HepG2 (cell line): ENCODE measurements at regions not wholly inside any gene's neighbourhood (a gene's known extent, or its start where the extent isn't known, plus 50 kb on each side); places are given as distances from the start of the nearest gene placed in this dataset.

Experiments
- ATAC-seq: fragments of 200-7000 bp; cut with Tn5 transposase; 3 replicates; pipeline ENCODE4 v1.9.1; 2020; ENCODE audit warnings: mild to moderate bottlenecking, moderate library complexity
- BruUV-seq: library from RNA; stranded (reverse); fragments of 400-500 nt; replicated peaks from 2 replicates; lab custom pipeline; 2021; lab: Mats Ljungman, UMichigan
- CTCF ChIA-PET: fragments of 300-600 bp; formaldehyde crosslinking; extraction: SDS; loops from one replicate; lab custom pipeline; 2021; ENCODE audit warnings: low total read pairs, inconsistent platforms, low intra/inter-chr PET ratio; lab: Yijun Ruan, JAX
- POLR2A ChIA-PET: fragments of 350-600 bp; sonication (Branson Sonifier 250); formaldehyde crosslinking; loops from one replicate; lab custom pipeline; 2020; ENCODE audit warnings: antibody characterized with exemption, inconsistent platforms; lab: Yijun Ruan, JAX
- DNase-seq: peaks from one replicate; pipeline ENCODE4 v3.0.0-alpha.2; 2015; ENCODE audit warnings: low spot score
- FAIRE-seq: peaks from 3 replicates; lab custom pipeline; 2011; peaks lifted over from hg19 to GRCh38; lab: Jason Lieb, UNC
- H2AFZ ChIP-seq: one replicate; pipeline ENCODE4 v1.6.1; 2011; ENCODE audit warnings: low read length, inconsistent platforms
- H3K27ac ChIP-seq: fragments of 300-600 bp; 3 replicates; pipeline ENCODE4 v1.8.0; 2011; ENCODE audit warnings: mixed run types, mild to moderate bottlenecking, mixed read lengths, low read length, inconsistent platforms; ENCODE audit not compliant: insufficient read depth; ENCODE audit errors: extremely low read length
- H3K27me3 ChIP-seq, 2 experiments: fragments of 200-600 bp in 1 of 2; 2 replicates in 1 of 2; 3 replicates in 1 of 2; pipeline versions ENCODE4 v1.6.0 to v1.8.0; 2011; ENCODE audit warnings: low read length in 2 of 2, mild to moderate bottlenecking in 2 of 2, moderate library complexity in 2 of 2, inconsistent platforms in 1 of 2; ENCODE audit not compliant: insufficient read depth in 2 of 2, control insufficient read depth in 1 of 2
- H3K36me3 ChIP-seq, 2 experiments: fragments of 200-600 bp in 1 of 2; replicated peaks in 1 of 2; 2 replicates in 1 of 2; 3 replicates in 1 of 2; pipeline versions ENCODE4 v1.5.1 to v1.8.0; 2011; ENCODE audit warnings: low read length in 2 of 2, inconsistent platforms in 1 of 2; ENCODE audit not compliant: insufficient read depth in 2 of 2, control insufficient read depth in 1 of 2
- H3K4me1 ChIP-seq: 2 replicates; pipeline ENCODE4 v1.5.1; 2012; ENCODE audit warnings: low read length, inconsistent platforms; ENCODE audit not compliant: insufficient read depth
- H3K4me2 ChIP-seq: 2 replicates; pipeline ENCODE4 v1.6.0; 2011; ENCODE audit warnings: low read depth, low read length, inconsistent platforms
- H3K4me3 ChIP-seq, 3 experiments: fragments of 200-600 bp in 1 of 3; sonication (generic), shearing (Covaris generic) in 1 of 3; replicated peaks in 1 of 3; 2 replicates each; pipeline ENCODE4 v1.5.1; 2011 to 2016; ENCODE audit warnings: low read length in 3 of 3, inconsistent platforms in 2 of 3, low read depth in 2 of 3, mild to moderate bottlenecking in 2 of 3, control low read depth in 1 of 3, mixed read lengths in 1 of 3; ENCODE audit not compliant: insufficient read depth in 1 of 3
- H3K79me2 ChIP-seq: one replicate; pipeline ENCODE4 v1.6.1; 2011; ENCODE audit warnings: low read length, inconsistent platforms; ENCODE audit not compliant: insufficient read depth
- H3K9ac ChIP-seq: 2 replicates; pipeline ENCODE4 v1.6.0; 2011; ENCODE audit warnings: mild to moderate bottlenecking, low read depth, low read length, inconsistent platforms; ENCODE audit not compliant: insufficient read depth
- H3K9me3 ChIP-seq: 2 replicates; pipeline ENCODE4 v1.5.1; 2012; ENCODE audit warnings: mild to moderate bottlenecking, low read length
- H4K20me1 ChIP-seq: 2 replicates; pipeline ENCODE4 v1.6.0; 2011; ENCODE audit warnings: inconsistent platforms, mild to moderate bottlenecking, low read length, moderate library complexity; ENCODE audit not compliant: insufficient read depth
- ATF1 ChIP-seq: IDR thresholded peaks from 2 replicates; pipeline ENCODE4 v1.6.1; 2016; ENCODE audit warnings: mild to moderate bottlenecking, control low read depth
- GATA4 ChIP-seq: sonication (generic); IDR thresholded peaks from 2 replicates; pipeline ENCODE4 v1.6.1; 2016; ENCODE audit warnings: antibody characterized with exemption, low read depth, borderline replicate concordance
- IRX3 ChIP-seq: sonication (generic); formaldehyde crosslinking; IDR thresholded peaks from 2 replicates; pipeline ENCODE4 v1.8.1; 2023; ENCODE audit warnings: mild to moderate bottlenecking, low read depth, missing genetic modification reagents, borderline replicate concordance
- NFYC ChIP-seq: IDR thresholded peaks from 2 replicates; pipeline ENCODE4 v1.6.1; 2016; ENCODE audit warnings: missing genetic modification reagents, missing compliant biosample characterization
- PATZ1 ChIP-seq: sonication (generic); formaldehyde crosslinking; IDR thresholded peaks from 2 replicates; pipeline ENCODE4 v1.4.0; 2020; ENCODE audit warnings: missing genetic modification reagents
- SMAD1 ChIP-seq: sonication (generic); formaldehyde crosslinking; IDR thresholded peaks from 2 replicates; pipeline ENCODE4 v1.4.0; 2020; ENCODE audit warnings: missing genetic modification reagents, low read depth, mild to moderate bottlenecking, borderline replicate concordance
- SP1 ChIP-seq, 2 experiments: fragments of 450-650 bp in 1 of 2; sonication (generic) in 1 of 2; formaldehyde crosslinking in 1 of 2; IDR thresholded peaks; 2 replicates each; pipeline versions ENCODE4 v1.4.0 to v1.6.1; 2016 to 2020; ENCODE audit warnings: missing genetic modification reagents in 1 of 2
- TCF12 ChIP-seq, 2 experiments: fragments of 450-650 bp in 1 of 2; sonication (generic) in 1 of 2; formaldehyde crosslinking in 1 of 2; IDR thresholded peaks; 2 replicates each; pipeline versions ENCODE4 v1.6.1 to v1.8.0; 2017 to 2022; ENCODE audit warnings: antibody characterized with exemption in 1 of 2, mild to moderate bottlenecking in 1 of 2, missing genetic modification reagents in 1 of 2, moderate library complexity in 1 of 2
- WGBS: methylation state at CpG from one replicate; pipeline ENCODE4 v1.1.6; 2017; ENCODE audit warnings: low lambda C conversion rate; 5-methylcytosine and 5-hydroxymethylcytosine counted together
- in situ Hi-C: cut with HindIII; loops from 2 replicates; pipeline ENCODE4 v1.10.0; 2017; ENCODE audit warnings: low pct_unique_long_range_greater_than_20kb; ENCODE audit not compliant: extremely low pct_ligation_motif_present
- intact Hi-C: fragments of 100-400 bp; cut with micrococcal nuclease; formaldehyde crosslinking; loops from one replicate; pipeline ENCODE4 v1.10.0; 2022; ENCODE audit not compliant: unreplicated experiment
- TF ChIP-seq, protein P1 (sequence below): sonication (generic); formaldehyde crosslinking; IDR thresholded peaks from 2 replicates; pipeline ENCODE4 v1.5.0; 2020; ENCODE audit warnings: mild to moderate bottlenecking, missing genetic modification reagents
- TF ChIP-seq, protein P2 (sequence below): sonication (generic); formaldehyde crosslinking; IDR thresholded peaks from 2 replicates; pipeline ENCODE4 v1.4.0; 2020; ENCODE audit warnings: missing genetic modification reagents

DNA sequence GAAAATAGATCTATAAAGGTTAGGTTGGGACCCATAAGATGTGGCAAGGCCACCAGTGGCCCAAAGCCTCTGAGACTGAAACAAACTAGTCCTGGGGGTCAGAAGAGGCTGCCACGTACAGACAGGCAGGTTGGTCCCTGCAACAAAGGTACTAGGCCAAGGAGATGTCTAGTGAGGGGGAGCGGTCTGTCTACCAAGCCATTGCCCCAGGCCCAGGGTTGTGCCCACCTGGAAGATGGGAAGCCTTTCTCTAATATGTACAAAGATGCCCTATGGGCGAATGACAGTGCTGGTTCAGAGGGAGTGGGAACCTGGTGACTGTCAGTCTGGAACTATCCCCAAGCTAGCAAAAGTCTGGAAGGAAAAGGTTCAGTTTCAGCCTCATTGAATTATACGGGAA, 233.2 kb downstream of the RBM19 start:
- H2AFZ ChIP-seq: no peak overlapping the region
- BruUV-seq: no TSS peak
- no peaks in the 10 kb centered on the region for H3K36me3 ChIP-seq
- POLR2A ChIA-PET: no interaction called here
- no peak overlapping the region for H3K4me2 ChIP-seq
- H3K27me3 ChIP-seq: no peaks in the 10 kb centered on the region
- peaks cover 7% of the 10 kb centered on the region; the same call in 1 of the 2 replicates for H3K4me1 ChIP-seq
- 38% methylated on average over 4 of the region's 4 CpGs for WGBS
- H4K20me1 ChIP-seq: no peaks in the 10 kb centered on the region
- FAIRE-seq (no peak), DNase-seq (no peak), ATAC-seq (no peak)
- H3K9ac ChIP-seq: no peak overlapping the region
- intact Hi-C loops (no loop called here), in situ Hi-C loops (no loop called here)
- H3K79me2 ChIP-seq: no peaks in the 10 kb centered on the region
- H3K27ac ChIP-seq: no peak overlapping the region
- no peak for TF ChIP-seq SMAD1
- TF ChIP-seq GATA4: no peak
- no peak for TF ChIP-seq ATF1 (CRISPR knock-in tag)
- no peak for TF ChIP-seq IRX3
- TF ChIP-seq NFYC (CRISPR knock-in tag): no peak
- TF ChIP-seq, protein P1, sequence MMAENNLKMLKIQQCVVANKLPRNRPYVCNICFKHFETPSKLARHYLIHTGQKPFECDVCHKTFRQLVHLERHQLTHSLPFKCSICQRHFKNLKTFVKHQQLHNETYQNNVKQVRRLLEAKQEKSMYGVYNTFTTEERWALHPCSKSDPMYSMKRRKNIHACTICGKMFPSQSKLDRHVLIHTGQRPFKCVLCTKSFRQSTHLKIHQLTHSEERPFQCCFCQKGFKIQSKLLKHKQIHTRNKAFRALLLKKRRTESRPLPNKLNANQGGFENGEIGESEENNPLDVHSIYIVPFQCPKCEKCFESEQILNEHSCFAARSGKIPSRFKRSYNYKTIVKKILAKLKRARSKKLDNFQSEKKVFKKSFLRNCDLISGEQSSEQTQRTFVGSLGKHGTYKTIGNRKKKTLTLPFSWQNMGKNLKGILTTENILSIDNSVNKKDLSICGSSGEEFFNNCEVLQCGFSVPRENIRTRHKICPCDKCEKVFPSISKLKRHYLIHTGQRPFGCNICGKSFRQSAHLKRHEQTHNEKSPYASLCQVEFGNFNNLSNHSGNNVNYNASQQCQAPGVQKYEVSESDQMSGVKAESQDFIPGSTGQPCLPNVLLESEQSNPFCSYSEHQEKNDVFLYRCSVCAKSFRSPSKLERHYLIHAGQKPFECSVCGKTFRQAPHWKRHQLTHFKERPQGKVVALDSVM (CRISPR knock-in tag): no peak
- TF ChIP-seq, protein P2, sequence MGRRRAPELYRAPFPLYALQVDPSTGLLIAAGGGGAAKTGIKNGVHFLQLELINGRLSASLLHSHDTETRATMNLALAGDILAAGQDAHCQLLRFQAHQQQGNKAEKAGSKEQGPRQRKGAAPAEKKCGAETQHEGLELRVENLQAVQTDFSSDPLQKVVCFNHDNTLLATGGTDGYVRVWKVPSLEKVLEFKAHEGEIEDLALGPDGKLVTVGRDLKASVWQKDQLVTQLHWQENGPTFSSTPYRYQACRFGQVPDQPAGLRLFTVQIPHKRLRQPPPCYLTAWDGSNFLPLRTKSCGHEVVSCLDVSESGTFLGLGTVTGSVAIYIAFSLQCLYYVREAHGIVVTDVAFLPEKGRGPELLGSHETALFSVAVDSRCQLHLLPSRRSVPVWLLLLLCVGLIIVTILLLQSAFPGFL (CRISPR knock-in tag): no peak
- no peak for TF ChIP-seq SP1 (IDR thresholded peaks at IDR 0.05)
- TF ChIP-seq SP1 (CRISPR knock-in tag; IDR thresholded peaks at IDR 0.05): no peak
- no peak for TF ChIP-seq PATZ1
- no peak for TF ChIP-seq TCF12 (IDR thresholded peaks at IDR 0.05)
- no peak for TF ChIP-seq TCF12 (CRISPR knock-in tag; IDR thresholded peaks at IDR 0.05)
- H3K4me3 ChIP-seq: no peak overlapping the region
- H3K9me3 ChIP-seq: no peaks in the 10 kb centered on the region
- CTCF ChIA-PET: no interaction called here
